Smooth muscle cell (in vitro differentiated cells): ENCODE measurements at regions not wholly inside any gene's neighbourhood (a gene's known extent, or its start where the extent isn't known, plus 50 kb on each side); places are given as distances from the start of the nearest gene placed in this dataset.

Experiments
- DNase-seq: peaks from one replicate; lab custom pipeline; 2025; ENCODE audit not compliant: unreplicated experiment; lab: John Stamatoyannopoulos, UW
- H2AFZ ChIP-seq: fragments of 200-600 bp; sonication (generic); 2 replicates; pipeline ENCODE4 v1.6.0; 2016; ENCODE audit warnings: antibody characterized with exemption, low read depth, mild to moderate bottlenecking
- H3F3A ChIP-seq: fragments of 200-600 bp; sonication (generic); 2 replicates; pipeline ENCODE4 v1.6.0; 2017; ENCODE audit warnings: antibody characterized with exemption, low read depth
- H3K27ac ChIP-seq: fragments of 200-600 bp; sonication (generic); 2 replicates; pipeline ENCODE4 v1.5.1; 2016; ENCODE audit warnings: low read depth, mild to moderate bottlenecking
- H3K27me3 ChIP-seq: fragments of 200-600 bp; sonication (generic); 2 replicates; pipeline ENCODE4 v1.6.1; 2016; ENCODE audit warnings: low read depth, mild to moderate bottlenecking
- H3K36me3 ChIP-seq: fragments of 200-600 bp; sonication (generic); 2 replicates; pipeline ENCODE4 v1.5.1; 2016; ENCODE audit warnings: low read depth
- H3K4me1 ChIP-seq: fragments of 200-600 bp; sonication (generic); 2 replicates; pipeline ENCODE4 v1.5.1; 2016; ENCODE audit warnings: low read depth
- H3K4me2 ChIP-seq: fragments of 200-600 bp; sonication (generic); 2 replicates; pipeline ENCODE4 v1.6.0; 2016; ENCODE audit warnings: mild to moderate bottlenecking
- H3K4me3 ChIP-seq: fragments of 200-600 bp; sonication (generic); 2 replicates; pipeline ENCODE4 v1.5.1; 2016; ENCODE audit warnings: mild to moderate bottlenecking
- H3K79me2 ChIP-seq: fragments of 200-600 bp; sonication (generic); 2 replicates; pipeline ENCODE4 v1.6.0; 2016; ENCODE audit warnings: low read depth, mild to moderate bottlenecking
- H3K9ac ChIP-seq: fragments of 200-600 bp; sonication (generic); 2 replicates; pipeline ENCODE4 v1.6.0; 2016; ENCODE audit warnings: low read depth
- H3K9me3 ChIP-seq: fragments of 200-600 bp; sonication (generic); replicated peaks from 2 replicates; pipeline ENCODE4 v1.5.1; 2016; ENCODE audit warnings: low read depth
- H4K20me1 ChIP-seq: fragments of 200-600 bp; sonication (generic); 2 replicates; pipeline ENCODE4 v1.6.0; 2016; ENCODE audit warnings: low read depth
- WGBS: methylation state at CpG from one replicate; pipeline ENCODE4 v1.1.7; 2016; ENCODE audit warnings: low lambda C conversion rate; 5-methylcytosine and 5-hydroxymethylcytosine counted together
- TF ChIP-seq, protein P1 (sequence below): fragments of 200-600 bp; sonication (generic); IDR thresholded peaks from 2 replicates; pipeline ENCODE4 v1.5.1; 2017; ENCODE audit warnings: borderline replicate concordance, mild to moderate bottlenecking, antibody characterized with exemption; ENCODE audit not compliant: insufficient read depth, poor library complexity, severe bottlenecking

DNA sequence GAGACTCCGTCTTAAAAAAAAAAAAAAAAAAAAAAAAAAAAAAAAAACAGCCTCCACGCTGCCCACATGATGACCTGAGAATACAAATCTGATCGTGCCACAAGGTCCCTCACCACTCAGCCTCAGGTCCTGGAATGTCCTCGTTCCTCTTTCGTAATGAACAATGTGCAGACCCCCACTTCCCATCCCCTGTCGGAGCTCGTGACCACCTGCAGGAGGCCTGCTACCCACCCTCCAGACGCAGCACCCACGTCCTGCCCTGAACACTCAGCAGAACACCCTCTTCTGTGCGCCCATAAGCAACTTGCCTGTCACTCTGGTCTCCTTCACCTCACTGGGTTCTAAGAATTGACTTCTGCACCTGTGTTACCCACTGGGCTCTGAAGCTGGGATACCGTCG is 166.4 kb downstream of the KATNAL1 start:
- Histone ChIP-seq H2AFZ (no peak overlapping the region), H3K4me1 (no peaks in the 10 kb centered on the region), H3K27me3 (no peaks in the 10 kb centered on the region), H3K27ac (no peak overlapping the region), H4K20me1 (no peaks in the 10 kb centered on the region), H3K9me3 (no peaks in the 10 kb centered on the region), H3F3A (peaks cover 5% of the 10 kb centered on the region), H3K36me3 (no peaks in the 10 kb centered on the region), H3K4me3 (no peak overlapping the region), H3K79me2 (no peaks in the 10 kb centered on the region), H3K4me2 (no peak overlapping the region), H3K9ac (no peak overlapping the region)
- TF ChIP-seq, protein P1, sequence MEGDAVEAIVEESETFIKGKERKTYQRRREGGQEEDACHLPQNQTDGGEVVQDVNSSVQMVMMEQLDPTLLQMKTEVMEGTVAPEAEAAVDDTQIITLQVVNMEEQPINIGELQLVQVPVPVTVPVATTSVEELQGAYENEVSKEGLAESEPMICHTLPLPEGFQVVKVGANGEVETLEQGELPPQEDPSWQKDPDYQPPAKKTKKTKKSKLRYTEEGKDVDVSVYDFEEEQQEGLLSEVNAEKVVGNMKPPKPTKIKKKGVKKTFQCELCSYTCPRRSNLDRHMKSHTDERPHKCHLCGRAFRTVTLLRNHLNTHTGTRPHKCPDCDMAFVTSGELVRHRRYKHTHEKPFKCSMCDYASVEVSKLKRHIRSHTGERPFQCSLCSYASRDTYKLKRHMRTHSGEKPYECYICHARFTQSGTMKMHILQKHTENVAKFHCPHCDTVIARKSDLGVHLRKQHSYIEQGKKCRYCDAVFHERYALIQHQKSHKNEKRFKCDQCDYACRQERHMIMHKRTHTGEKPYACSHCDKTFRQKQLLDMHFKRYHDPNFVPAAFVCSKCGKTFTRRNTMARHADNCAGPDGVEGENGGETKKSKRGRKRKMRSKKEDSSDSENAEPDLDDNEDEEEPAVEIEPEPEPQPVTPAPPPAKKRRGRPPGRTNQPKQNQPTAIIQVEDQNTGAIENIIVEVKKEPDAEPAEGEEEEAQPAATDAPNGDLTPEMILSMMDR = no peak
- 98% methylated on average over 11 of the region's 12 CpGs for WGBS
- no peak for DNase-seq

DNA sequence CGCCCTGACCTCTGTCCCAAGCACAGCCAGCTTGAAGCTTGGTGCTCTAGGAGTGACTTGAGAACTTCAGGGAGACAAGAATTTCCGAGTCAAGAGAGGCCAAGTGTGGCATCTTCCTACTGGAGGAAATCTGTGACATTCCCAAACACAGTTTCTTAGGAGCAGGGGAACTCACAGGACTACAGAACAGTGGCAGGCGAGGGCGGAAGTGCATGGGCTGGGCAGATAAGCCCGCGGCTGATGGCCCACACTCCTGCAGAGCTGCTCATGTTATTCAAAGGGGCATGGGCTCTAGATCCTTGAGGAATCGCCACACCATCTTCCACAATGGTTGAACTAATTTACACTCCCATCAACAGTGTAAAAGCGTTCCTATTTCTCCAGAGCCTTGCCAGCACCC is 168.8 kb downstream of the KATNAL1 start:
- Histone ChIP-seq H3K9me3 (no peaks in the 10 kb centered on the region), H2AFZ (peak overlapping the region; percentile 3), H3K4me1 (no peaks in the 10 kb centered on the region), H3K36me3 (no peaks in the 10 kb centered on the region), H3K27me3 (no peaks in the 10 kb centered on the region), H3K79me2 (no peaks in the 10 kb centered on the region), H3K4me3 (no peak overlapping the region), H3F3A (peaks cover 9% of the 10 kb centered on the region), H3K4me2 (no peak overlapping the region), H3K27ac (peak overlapping the region; percentile 65), H3K9ac (no peak overlapping the region), H4K20me1 (no peaks in the 10 kb centered on the region)
- DNase-seq = no peak
- WGBS = 49% methylated on average over 8 of the region's 8 CpGs
- TF ChIP-seq, protein P1 = no peak

DNA sequence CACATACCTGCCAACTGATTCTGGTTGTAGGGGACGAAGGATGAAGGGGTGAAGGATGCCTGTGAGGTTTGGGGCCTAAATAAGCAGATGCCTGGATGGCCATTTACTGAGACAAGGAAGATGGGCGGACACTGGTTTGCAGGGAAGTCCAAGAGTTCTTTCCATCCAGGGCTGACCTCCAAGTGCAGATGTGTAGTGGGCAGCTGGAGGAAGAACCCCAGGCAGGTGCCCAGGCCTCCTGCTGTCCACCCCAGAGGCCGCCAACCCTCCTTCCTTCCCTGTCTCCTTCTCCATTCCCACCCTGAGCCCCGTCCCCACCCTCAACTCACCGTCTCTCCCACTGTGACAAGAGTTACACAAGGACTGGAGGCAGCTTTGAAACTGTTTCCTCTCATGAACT is 171.5 kb downstream of the KATNAL1 start:
- no peak for DNase-seq
- TF ChIP-seq, protein P1 = no peak
- Histone ChIP-seq H3K79me2 (no peaks in the 10 kb centered on the region), H2AFZ (no peak overlapping the region), H3K9ac (no peak overlapping the region), H3K36me3 (no peaks in the 10 kb centered on the region), H3K4me2 (no peak overlapping the region), H4K20me1 (no peaks in the 10 kb centered on the region), H3K4me1 (no peaks in the 10 kb centered on the region), H3K9me3 (no peaks in the 10 kb centered on the region), H3K27me3 (no peaks in the 10 kb centered on the region), H3K27ac (no peak overlapping the region), H3F3A (peaks cover 5% of the 10 kb centered on the region), H3K4me3 (no peak overlapping the region)
- 91% methylated on average over 5 of the region's 5 CpGs for WGBS

DNA sequence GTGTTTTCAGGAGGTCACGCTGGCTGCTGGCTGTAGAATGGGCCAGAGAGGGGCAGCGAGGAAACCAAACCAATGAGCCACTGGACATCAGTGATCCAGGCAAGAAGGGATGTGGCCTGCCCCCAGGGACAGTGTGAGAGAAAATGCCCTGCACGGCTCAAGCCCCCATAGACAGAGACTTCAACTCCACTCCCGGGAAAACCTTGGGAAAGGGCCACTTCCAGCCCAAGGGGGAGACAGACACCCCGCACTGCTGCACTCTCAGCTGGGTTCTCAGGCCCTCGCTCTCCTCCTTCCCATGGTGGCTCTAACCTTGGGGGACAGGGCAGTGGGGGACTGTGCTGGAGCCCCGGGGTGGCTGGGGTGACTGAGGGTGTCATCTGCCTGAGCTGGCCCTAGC is 172.0 kb downstream of the KATNAL1 start:
- H2AFZ ChIP-seq = no peak overlapping the region
- H3K4me3 ChIP-seq = no peak overlapping the region
- H3K4me1 ChIP-seq = no peaks in the 10 kb centered on the region
- H3K36me3 ChIP-seq = no peaks in the 10 kb centered on the region
- DNase-seq = no peak
- no peak overlapping the region for H3K27ac ChIP-seq
- no peak overlapping the region for H3K4me2 ChIP-seq
- TF ChIP-seq, protein P1 = no peak
- no peak overlapping the region for H3K9ac ChIP-seq
- no peaks in the 10 kb centered on the region for H3K27me3 ChIP-seq
- H4K20me1 ChIP-seq = no peaks in the 10 kb centered on the region
- WGBS = 95% methylated on average over 7 of the region's 7 CpGs
- H3K9me3 ChIP-seq = no peaks in the 10 kb centered on the region
- H3F3A ChIP-seq = peaks cover 5% of the 10 kb centered on the region
- no peaks in the 10 kb centered on the region for H3K79me2 ChIP-seq
